Calu3 (cell line): ENCODE measurements at regions not wholly inside any gene's neighbourhood (a gene's known extent, or its start where the extent isn't known, plus 50 kb on each side); places are given as distances from the start of the nearest gene placed in this dataset.
"Not testable (repeated sequence)": the region's sequence is repeated elsewhere in the genome, so short reads cannot be mapped to it uniquely, and the experiment has no call there.

Source experiments
- BruUV-seq: library from RNA; stranded (reverse); fragments of 400-500 nt; replicated peaks from 2 replicates; lab custom pipeline; 2021; lab: Mats Ljungman, UMichigan
- CTCF ChIA-PET: fragments of 300-600 bp; sonication (Branson Sonifier 250); formaldehyde crosslinking; loops from one replicate; lab custom pipeline; 2022; ENCODE audit warnings: antibody characterized with exemption; lab: Charles Lee
- DNase-seq: peaks from one replicate; pipeline ENCODE4 v3.0.0; 2022
- H3K27ac Mint-ChIP-seq: one replicate; pipeline ENCODE4 v1.8.0; 2022; ENCODE audit warnings: mixed read lengths; ENCODE audit not compliant: unreplicated experiment
- H3K27me3 Mint-ChIP-seq: one replicate; pipeline ENCODE4 v1.8.0; 2022; ENCODE audit warnings: mixed read lengths; ENCODE audit not compliant: unreplicated experiment
- H3K36me3 Mint-ChIP-seq: one replicate; pipeline ENCODE4 v1.8.0; 2022; ENCODE audit warnings: mild to moderate bottlenecking, moderate library complexity, mixed read lengths; ENCODE audit not compliant: insufficient read depth, unreplicated experiment
- H3K4me1 Mint-ChIP-seq: one replicate; pipeline ENCODE4 v1.8.0; 2022; ENCODE audit warnings: mild to moderate bottlenecking, low read depth, mixed read lengths; ENCODE audit not compliant: unreplicated experiment
- H3K4me3 Mint-ChIP-seq: one replicate; pipeline ENCODE4 v1.8.0; 2022; ENCODE audit warnings: mild to moderate bottlenecking, low read depth, moderate library complexity, mixed read lengths; ENCODE audit not compliant: unreplicated experiment
- H3K9me3 Mint-ChIP-seq: one replicate; pipeline ENCODE4 v1.8.0; 2022; ENCODE audit warnings: low read depth, mixed read lengths; ENCODE audit not compliant: unreplicated experiment
- intact Hi-C: fragments of 100-400 bp; cut with micrococcal nuclease; formaldehyde crosslinking; loops from one replicate; pipeline ENCODE4 v1.10.0; 2022; ENCODE audit not compliant: unreplicated experiment
- TF ChIP-seq, protein P1 (sequence below): fragments of 200-600 bp; IDR thresholded peaks from one replicate; pipeline ENCODE4 v1.8.0; 2022; ENCODE audit warnings: antibody characterized with exemption; ENCODE audit not compliant: unreplicated experiment

DNA sequence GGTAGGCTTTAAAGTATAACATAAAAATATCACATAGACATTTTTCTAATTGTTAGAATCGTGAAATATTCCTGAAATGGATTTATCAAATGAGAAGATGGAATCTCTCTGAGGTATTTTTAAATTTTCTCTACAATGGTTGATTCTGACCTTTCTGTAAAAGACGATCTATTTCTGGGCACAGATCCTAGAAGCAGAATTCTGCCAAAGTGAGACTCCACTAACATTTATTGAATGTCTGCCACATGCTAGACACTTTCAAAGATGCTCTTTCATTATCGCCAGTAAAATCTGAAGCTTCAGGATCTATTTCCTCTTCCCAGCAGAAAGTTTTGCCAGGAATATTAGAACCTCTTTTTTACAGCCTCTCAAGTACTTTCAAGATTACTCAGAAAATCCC is 64.1 kb upstream of the TMEM45B start:
- BruUV-seq: no TSS peak
- H3K36me3 Mint-ChIP-seq: no peaks in the 10 kb centered on the region
- H3K4me1 Mint-ChIP-seq: no peaks in the 10 kb centered on the region
- TF ChIP-seq, protein P1, sequence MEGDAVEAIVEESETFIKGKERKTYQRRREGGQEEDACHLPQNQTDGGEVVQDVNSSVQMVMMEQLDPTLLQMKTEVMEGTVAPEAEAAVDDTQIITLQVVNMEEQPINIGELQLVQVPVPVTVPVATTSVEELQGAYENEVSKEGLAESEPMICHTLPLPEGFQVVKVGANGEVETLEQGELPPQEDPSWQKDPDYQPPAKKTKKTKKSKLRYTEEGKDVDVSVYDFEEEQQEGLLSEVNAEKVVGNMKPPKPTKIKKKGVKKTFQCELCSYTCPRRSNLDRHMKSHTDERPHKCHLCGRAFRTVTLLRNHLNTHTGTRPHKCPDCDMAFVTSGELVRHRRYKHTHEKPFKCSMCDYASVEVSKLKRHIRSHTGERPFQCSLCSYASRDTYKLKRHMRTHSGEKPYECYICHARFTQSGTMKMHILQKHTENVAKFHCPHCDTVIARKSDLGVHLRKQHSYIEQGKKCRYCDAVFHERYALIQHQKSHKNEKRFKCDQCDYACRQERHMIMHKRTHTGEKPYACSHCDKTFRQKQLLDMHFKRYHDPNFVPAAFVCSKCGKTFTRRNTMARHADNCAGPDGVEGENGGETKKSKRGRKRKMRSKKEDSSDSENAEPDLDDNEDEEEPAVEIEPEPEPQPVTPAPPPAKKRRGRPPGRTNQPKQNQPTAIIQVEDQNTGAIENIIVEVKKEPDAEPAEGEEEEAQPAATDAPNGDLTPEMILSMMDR: no peak
- no peaks in the 10 kb centered on the region for H3K27me3 Mint-ChIP-seq
- intact Hi-C loops: loop anchor here (5.0 kb wide), 1 partner anchor 634 kb away; no protein-coding TSS in a partner anchor
- no peak overlapping the region for H3K27ac Mint-ChIP-seq
- no peak overlapping the region for H3K4me3 Mint-ChIP-seq
- DNase-seq: no peak
- peaks cover 3% of the 10 kb centered on the region for H3K9me3 Mint-ChIP-seq
- CTCF ChIA-PET: interaction anchor here (1.7 kb wide), 1 partner anchor 375 kb away, joined by 10 read pairs; the partner anchor contains the start of gene BARX2

DNA sequence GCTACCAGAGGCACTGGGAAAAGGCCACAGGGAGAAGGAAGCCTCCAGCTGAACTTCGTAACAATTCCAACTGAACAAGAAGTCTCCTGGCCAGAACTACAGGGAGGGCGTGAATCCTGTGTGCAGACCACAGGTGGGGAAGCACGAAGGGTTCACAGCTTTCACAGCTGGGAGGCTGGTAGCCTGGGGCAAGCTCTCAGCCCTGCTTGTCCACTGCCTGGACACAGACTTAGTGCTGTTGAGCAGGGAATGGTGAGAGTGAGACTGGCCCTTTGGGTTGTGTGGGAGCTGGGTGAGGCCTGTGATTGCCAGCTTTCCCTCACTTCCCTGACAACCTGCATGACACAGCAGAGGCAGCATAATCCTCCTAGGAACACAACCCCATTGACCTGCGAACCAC is 52.1 kb upstream of the TMEM45B start:
- intact Hi-C loops, BruUV-seq, H3K27me3 Mint-ChIP-seq, CTCF ChIA-PET, H3K27ac Mint-ChIP-seq, H3K36me3 Mint-ChIP-seq, H3K4me3 Mint-ChIP-seq, DNase-seq, H3K9me3 Mint-ChIP-seq: not testable (repeated sequence)
- peaks cover 24% of the 10 kb centered on the region for H3K4me1 Mint-ChIP-seq

DNA sequence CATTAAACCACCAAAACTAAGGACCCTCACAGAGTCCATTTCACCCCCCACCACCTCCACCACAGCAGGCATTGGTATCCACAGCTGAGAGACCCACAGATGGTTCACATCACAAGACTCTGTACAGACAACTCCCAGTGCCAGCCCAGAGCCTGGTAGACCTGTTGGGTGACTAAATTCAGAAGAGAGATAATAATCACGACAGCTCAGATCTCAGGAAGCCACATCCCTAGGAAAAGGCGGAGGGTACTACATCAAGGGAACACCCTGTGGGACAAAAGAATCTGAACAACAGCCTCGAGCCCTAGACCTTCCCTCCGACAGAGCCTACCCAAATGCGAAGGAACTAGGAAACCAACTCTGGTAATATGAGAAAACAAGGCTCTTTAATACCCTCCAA is 51.4 kb upstream of the TMEM45B start:
- H3K4me3 Mint-ChIP-seq, intact Hi-C loops, BruUV-seq, DNase-seq, H3K36me3 Mint-ChIP-seq, CTCF ChIA-PET, H3K9me3 Mint-ChIP-seq, H3K27me3 Mint-ChIP-seq, H3K27ac Mint-ChIP-seq: not testable (repeated sequence)
- peaks cover 26% of the 10 kb centered on the region for H3K4me1 Mint-ChIP-seq
